Mesenchymal stem cell (in vitro differentiated cells and primary cell): ENCODE measurements at regions not wholly inside any gene's neighbourhood (a gene's known extent, or its start where the extent isn't known, plus 50 kb on each side); places are given as distances from the start of the nearest gene placed in this dataset.
A peak's percentile ranks its signal among the peaks of the same experiment; 100 is the strongest.

Experiments used
- DNase-seq: peaks from one replicate; pipeline ENCODE4 v3.0.0-alpha.2; 2013
- H2AFZ ChIP-seq: one replicate; pipeline ENCODE4 v1.6.1; 2013; ENCODE audit warnings: low read depth, mild to moderate bottlenecking, control low read depth, inconsistent platforms, low read length, moderate library complexity
- H2AK5ac ChIP-seq: 2 replicates; pipeline ENCODE4 v1.6.1; 2013; ENCODE audit warnings: low read length, moderate library complexity, mild to moderate bottlenecking, inconsistent platforms; ENCODE audit not compliant: severe bottlenecking
- H2BK120ac ChIP-seq: one replicate; pipeline ENCODE4 v1.6.1; 2013; ENCODE audit warnings: low read depth, mild to moderate bottlenecking, inconsistent platforms, low read length, moderate library complexity
- H2BK12ac ChIP-seq, 2 experiments: one replicate each; pipeline ENCODE4 v1.6.1; 2013; ENCODE audit warnings: inconsistent platforms in 2 of 2, low read length in 2 of 2, mild to moderate bottlenecking in 2 of 2, moderate library complexity in 2 of 2, control low read depth in 1 of 2
- H2BK15ac ChIP-seq: one replicate; pipeline ENCODE4 v1.6.1; 2013; ENCODE audit warnings: mild to moderate bottlenecking, low read depth, inconsistent platforms; ENCODE audit not compliant: poor library complexity, severe bottlenecking
- H2BK5ac ChIP-seq: 2 replicates; pipeline ENCODE4 v1.6.1; 2013; ENCODE audit warnings: low read depth, mild to moderate bottlenecking, low read length, control low read depth, inconsistent platforms; ENCODE audit not compliant: poor library complexity, severe bottlenecking
- H3K14ac ChIP-seq, 2 experiments: one replicate each; pipeline ENCODE4 v1.6.1; 2013; ENCODE audit warnings: inconsistent platforms in 2 of 2, low read length in 2 of 2, control low read depth in 1 of 2, mild to moderate bottlenecking in 1 of 2, moderate library complexity in 1 of 2
- H3K18ac ChIP-seq, 2 experiments: one replicate each; pipeline ENCODE4 v1.6.1; 2013; ENCODE audit warnings: inconsistent platforms in 2 of 2, low read length in 2 of 2, control low read depth in 1 of 2, low read depth in 1 of 2, mild to moderate bottlenecking in 1 of 2
- H3K23ac ChIP-seq, 2 experiments: one replicate each; pipeline ENCODE4 v1.6.1; 2013; ENCODE audit warnings: inconsistent platforms in 2 of 2, low read length in 2 of 2, mild to moderate bottlenecking in 2 of 2, moderate library complexity in 2 of 2, control low read depth in 1 of 2
- H3K27ac ChIP-seq: 2 replicates; pipeline ENCODE4 v1.5.1; 2013; ENCODE audit warnings: mild to moderate bottlenecking, moderate library complexity, low read length, control low read depth, inconsistent platforms; ENCODE audit not compliant: poor library complexity, severe bottlenecking
- H3K27me3 ChIP-seq, 2 experiments: 2 replicates each; pipeline versions ENCODE4 v1.6.1 to v1.7.0; 2013; ENCODE audit warnings: low read length in 2 of 2, mild to moderate bottlenecking in 2 of 2, moderate library complexity in 2 of 2, control low read depth in 1 of 2, inconsistent platforms in 1 of 2; ENCODE audit not compliant: control insufficient read depth in 1 of 2, insufficient read depth in 1 of 2
- H3K36me3 ChIP-seq, 2 experiments: 2 replicates each; pipeline versions ENCODE4 v1.6.1 to v1.7.0; 2013; ENCODE audit warnings: low read length in 2 of 2, control low read depth in 1 of 2, inconsistent platforms in 1 of 2, low read depth in 1 of 2, mild to moderate bottlenecking in 1 of 2; ENCODE audit not compliant: insufficient read depth in 2 of 2, control insufficient read depth in 1 of 2
- H3K4ac ChIP-seq, 2 experiments: one replicate each; pipeline ENCODE4 v1.6.1; 2013; ENCODE audit warnings: inconsistent platforms in 2 of 2, low read length in 2 of 2, mild to moderate bottlenecking in 2 of 2, moderate library complexity in 2 of 2, control low read depth in 1 of 2, low read depth in 1 of 2
- H3K4me1 ChIP-seq: 2 replicates; pipeline ENCODE4 v1.6.1; 2013; ENCODE audit warnings: low read depth, low read length, control low read depth; ENCODE audit not compliant: control insufficient read depth, insufficient read depth
- H3K4me2 ChIP-seq: 2 replicates; pipeline ENCODE4 v1.6.1; 2013; ENCODE audit warnings: low read length, mild to moderate bottlenecking, inconsistent platforms; ENCODE audit not compliant: poor library complexity, severe bottlenecking
- H3K4me3 ChIP-seq, 2 experiments: 2 replicates each; pipeline versions ENCODE4 v1.5.1 to v1.7.0; 2013; ENCODE audit warnings: low read length in 2 of 2, mild to moderate bottlenecking in 2 of 2, control low read depth in 1 of 2, low read depth in 1 of 2; ENCODE audit not compliant: insufficient read depth in 1 of 2
- H3K79me1 ChIP-seq: replicated peaks from 2 replicates; pipeline ENCODE4 v1.6.1; 2013; ENCODE audit warnings: mild to moderate bottlenecking, control low read depth, low read length, inconsistent platforms; ENCODE audit not compliant: poor library complexity, severe bottlenecking
- H3K9ac ChIP-seq: 2 replicates; pipeline ENCODE4 v1.7.0; 2013; ENCODE audit warnings: mild to moderate bottlenecking, low read length, moderate library complexity
- H3K9me3 ChIP-seq: 2 replicates; pipeline ENCODE4 v1.7.0; 2013; ENCODE audit warnings: mild to moderate bottlenecking, low read length; ENCODE audit not compliant: control insufficient read depth
- H4K8ac ChIP-seq: one replicate; pipeline ENCODE4 v1.6.1; 2013; ENCODE audit warnings: inconsistent platforms, mild to moderate bottlenecking, low read length, moderate library complexity
- H4K91ac ChIP-seq: one replicate; pipeline ENCODE4 v1.6.1; 2013; ENCODE audit warnings: mild to moderate bottlenecking, low read length, inconsistent platforms
- WGBS: methylation state at CpG from one replicate; pipeline ENCODE4 v1.1.7; 2013; ENCODE audit warnings: mixed read lengths; 5-methylcytosine and 5-hydroxymethylcytosine counted together

DNA sequence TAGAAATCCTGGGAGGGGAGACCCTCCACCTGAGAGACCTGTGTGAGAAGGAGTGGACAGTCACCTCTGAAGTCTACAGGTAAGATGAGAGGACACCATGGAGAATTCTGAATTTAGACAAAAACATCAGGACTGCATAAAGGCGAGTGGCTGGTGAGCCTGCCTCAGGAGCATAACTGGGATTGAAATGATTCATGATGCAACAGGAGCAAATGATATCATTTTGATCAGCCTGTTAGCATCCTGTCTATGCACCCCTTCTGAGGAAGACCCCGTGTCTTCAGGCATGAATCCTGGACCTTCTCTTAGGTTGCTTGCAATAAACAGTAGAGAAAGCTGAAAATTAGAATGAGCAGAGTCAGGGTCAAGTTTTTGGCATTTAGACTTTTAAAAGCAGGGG, 245.8 kb downstream of the ETAA1 start:
- WGBS = 89% methylated on average over 2 of the region's 2 CpGs
- no peak overlapping the region for H3K18ac ChIP-seq
- no peaks in the 10 kb centered on the region for H3K36me3 ChIP-seq
- H3K9ac ChIP-seq = no peak overlapping the region
- no peak overlapping the region for H2AK5ac ChIP-seq
- no peak overlapping the region for H3K14ac ChIP-seq
- no peak overlapping the region for H4K8ac ChIP-seq
- no peak overlapping the region for H4K91ac ChIP-seq
- H3K79me1 ChIP-seq = no peaks in the 10 kb centered on the region
- H2BK12ac ChIP-seq = no peak overlapping the region
- H3K4ac ChIP-seq = no peak overlapping the region
- H3K9me3 ChIP-seq = peaks cover 10% of the 10 kb centered on the region
- no peak overlapping the region for H2BK15ac ChIP-seq
- peaks cover 3% of the 10 kb centered on the region for H3K4me1 ChIP-seq
- H3K27me3 ChIP-seq = no peaks in the 10 kb centered on the region
- no peak overlapping the region for H3K4me3 ChIP-seq
- H3K23ac ChIP-seq = no peak overlapping the region
- H2AFZ ChIP-seq = no peak overlapping the region
- no peak overlapping the region for H3K27ac ChIP-seq
- H2BK5ac ChIP-seq = no peak overlapping the region
- H3K4me2 ChIP-seq = no peak overlapping the region
- H2BK120ac ChIP-seq = no peak overlapping the region
- no peak for DNase-seq

DNA sequence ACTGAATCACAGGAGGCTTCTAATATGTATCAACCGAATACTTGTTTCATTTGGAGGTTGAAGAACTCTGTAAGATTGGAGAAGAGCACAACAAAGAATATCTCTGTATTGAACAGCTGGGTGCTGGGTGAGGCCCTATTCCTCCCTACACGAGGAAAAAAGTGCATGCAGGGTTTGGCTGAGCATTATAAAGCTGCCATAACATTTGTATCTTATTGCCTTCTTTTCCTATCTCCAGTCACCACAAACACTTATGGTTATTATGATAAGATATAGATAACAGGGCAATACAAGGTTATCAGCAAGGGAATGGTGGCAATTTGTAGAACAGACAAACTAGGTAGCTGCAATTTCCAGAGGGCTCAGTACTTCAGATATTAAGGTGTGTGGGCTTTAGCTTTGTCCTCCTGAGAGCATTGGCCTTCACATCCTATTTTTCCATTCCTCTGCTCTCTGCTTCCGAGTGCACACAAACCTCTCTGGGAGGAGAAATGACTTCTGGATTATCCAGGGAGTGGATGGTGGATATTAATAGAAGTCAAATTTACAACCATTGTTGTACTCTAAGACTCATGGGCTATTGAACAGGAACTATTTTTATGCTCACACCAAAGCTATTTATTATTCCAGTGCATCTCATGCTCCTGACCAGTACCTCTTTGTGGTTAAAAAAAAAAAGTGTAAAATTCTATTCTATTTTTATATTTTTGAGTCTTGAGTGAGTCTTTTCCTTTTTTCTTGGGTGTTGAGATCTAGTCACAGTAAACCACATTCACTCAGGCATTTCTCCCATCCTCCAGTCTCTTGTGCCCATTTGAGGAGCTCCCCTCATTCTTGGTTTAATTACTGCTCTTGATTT, 248.4 kb downstream of the ETAA1 start:
- Histone ChIP-seq H3K79me1 (no peaks in the 10 kb centered on the region), H3K27ac (no peak overlapping the region), H2BK5ac (no peak overlapping the region), H3K4me3 (no peak overlapping the region), H3K18ac (no peak overlapping the region), H3K4me1 (peaks cover 6% of the 10 kb centered on the region), H2BK120ac (no peak overlapping the region), H2BK12ac (no peak overlapping the region), H2BK15ac (no peak overlapping the region), H3K23ac (no peak overlapping the region), H2AK5ac (no peak overlapping the region), H3K4me2 (no peak overlapping the region), H3K9ac (no peak overlapping the region), H3K4ac (no peak overlapping the region), H3K14ac (no peak overlapping the region), H4K91ac (no peak overlapping the region), H3K9me3 (peaks cover 10% of the 10 kb centered on the region), H2AFZ (no peak overlapping the region), H3K36me3 (no peaks in the 10 kb centered on the region), H4K8ac (no peak overlapping the region), H3K27me3 (no peaks in the 10 kb centered on the region)
- WGBS = 100% methylated on average over 1 of the region's 3 CpGs
- DNase-seq = no peak

DNA sequence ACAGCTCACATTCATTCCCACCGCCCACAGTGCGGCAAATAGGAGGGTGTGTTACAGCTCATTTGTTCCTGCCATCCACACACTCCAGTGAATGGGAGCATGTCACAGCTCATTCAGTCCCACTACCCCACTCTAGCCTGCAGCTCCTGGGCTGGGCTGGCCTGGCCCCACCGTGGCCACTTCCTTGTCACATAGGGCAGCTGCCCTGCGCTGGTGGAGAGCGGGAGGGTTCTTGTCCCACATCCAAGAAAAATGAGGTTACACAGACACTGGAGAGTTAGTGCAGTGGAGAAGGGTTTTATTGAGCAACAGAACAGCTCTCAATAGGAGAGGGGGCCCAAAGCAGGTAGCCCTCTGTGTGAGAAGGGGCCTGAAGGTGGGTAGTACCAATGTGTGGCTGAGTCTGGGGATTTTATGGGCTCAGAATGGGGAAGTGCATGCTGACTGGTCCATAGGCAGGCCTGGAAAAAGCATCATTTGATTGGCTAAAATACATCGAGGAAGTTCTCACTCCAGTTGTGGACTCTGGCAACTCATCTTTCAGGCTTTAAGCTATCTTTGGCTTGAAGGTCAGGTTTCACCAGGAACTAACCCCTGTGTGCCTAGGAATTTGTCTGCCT, 249.7 kb downstream of the ETAA1 start:
- H3K36me3 ChIP-seq = no peaks in the 10 kb centered on the region
- 94% methylated on average over 6 of the region's 6 CpGs for WGBS

More for the DNA sequence above, 249.7 kb downstream of the ETAA1 start:
- H2BK5ac ChIP-seq = no peak overlapping the region
- no peak overlapping the region for H3K9ac ChIP-seq
- peak overlapping the region; percentile 8 to 92 for H3K18ac ChIP-seq
- H3K4ac ChIP-seq = peak overlapping the region; percentile 39 to 40
- H2BK15ac ChIP-seq = peak overlapping the region; percentile 44
- no peak overlapping the region for H2AK5ac ChIP-seq
- no peak overlapping the region for H3K27ac ChIP-seq
- peak overlapping the region; percentile 64 for H4K91ac ChIP-seq
- H3K4me1 ChIP-seq = peaks cover 6% of the 10 kb centered on the region
- no peaks in the 10 kb centered on the region for H3K27me3 ChIP-seq
- DNase-seq = no peak
- H2BK12ac ChIP-seq = peak overlapping the region; percentile 14 to 69
- no peaks in the 10 kb centered on the region for H3K79me1 ChIP-seq
- H3K4me3 ChIP-seq = no peak overlapping the region
- no peak overlapping the region for H2AFZ ChIP-seq
- no peak overlapping the region for H2BK120ac ChIP-seq
- no peak overlapping the region for H3K4me2 ChIP-seq
- no peak overlapping the region for H3K23ac ChIP-seq
- peak overlapping the region; percentile 16 for H4K8ac ChIP-seq
- peak overlapping the region in 1 of 2 experiments; percentile 66 for H3K14ac ChIP-seq
- peaks cover 10% of the 10 kb centered on the region for H3K9me3 ChIP-seq
